ENCODE measurements at regions not wholly inside any gene's neighbourhood (a gene's known extent, or its start where the extent isn't known, plus 50 kb on each side); places are given as distances from the start of the nearest gene placed in this dataset.

DNA sequence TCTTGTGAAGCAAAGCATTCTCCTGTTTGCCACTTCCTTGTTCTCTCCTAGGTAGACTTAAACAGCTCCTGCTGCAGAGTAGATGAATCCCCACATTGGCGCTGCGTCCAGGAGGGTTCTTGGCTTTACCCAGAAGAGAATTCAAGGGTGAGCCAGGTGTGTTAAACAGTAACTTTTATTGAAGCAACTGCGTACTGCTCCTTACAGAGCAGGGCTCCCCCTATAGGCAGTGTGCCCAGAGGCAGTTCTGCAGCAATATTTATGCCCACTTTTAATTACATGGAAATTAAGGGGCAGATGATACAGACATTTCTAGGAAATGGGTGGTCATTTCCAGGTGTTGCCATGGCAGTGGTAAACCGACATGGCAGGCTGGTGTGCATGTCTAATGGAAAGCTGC, 987.6 kb upstream of the RBFOX1 start:
- TF ChIP-seq, protein P1, sequence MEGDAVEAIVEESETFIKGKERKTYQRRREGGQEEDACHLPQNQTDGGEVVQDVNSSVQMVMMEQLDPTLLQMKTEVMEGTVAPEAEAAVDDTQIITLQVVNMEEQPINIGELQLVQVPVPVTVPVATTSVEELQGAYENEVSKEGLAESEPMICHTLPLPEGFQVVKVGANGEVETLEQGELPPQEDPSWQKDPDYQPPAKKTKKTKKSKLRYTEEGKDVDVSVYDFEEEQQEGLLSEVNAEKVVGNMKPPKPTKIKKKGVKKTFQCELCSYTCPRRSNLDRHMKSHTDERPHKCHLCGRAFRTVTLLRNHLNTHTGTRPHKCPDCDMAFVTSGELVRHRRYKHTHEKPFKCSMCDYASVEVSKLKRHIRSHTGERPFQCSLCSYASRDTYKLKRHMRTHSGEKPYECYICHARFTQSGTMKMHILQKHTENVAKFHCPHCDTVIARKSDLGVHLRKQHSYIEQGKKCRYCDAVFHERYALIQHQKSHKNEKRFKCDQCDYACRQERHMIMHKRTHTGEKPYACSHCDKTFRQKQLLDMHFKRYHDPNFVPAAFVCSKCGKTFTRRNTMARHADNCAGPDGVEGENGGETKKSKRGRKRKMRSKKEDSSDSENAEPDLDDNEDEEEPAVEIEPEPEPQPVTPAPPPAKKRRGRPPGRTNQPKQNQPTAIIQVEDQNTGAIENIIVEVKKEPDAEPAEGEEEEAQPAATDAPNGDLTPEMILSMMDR (optimal IDR thresholded peaks at IDR 0.05 in 1 of 3, IDR thresholded peaks at IDR 0.05 in 1 of 3, conservative IDR thresholded peaks at IDR 0.05 in 1 of 3; ENCODE audit: extremely low read depth in 1 of 3, insufficient read depth in 2 of 3, low read length in 3 of 3): no peak
- TF ChIP-seq EZH2 (IDR thresholded peaks at IDR 0.05; ENCODE audit: low read length): no peak

Data from keratinocyte (primary cell).